GM12878 (cell line): ENCODE measurements at regions not wholly inside any gene's neighbourhood (a gene's known extent, or its start where the extent isn't known, plus 50 kb on each side); places are given as distances from the start of the nearest gene placed in this dataset.

Experiments
- ATAC-seq: fragments of 200-7000 bp; cut with Tn5 transposase; 3 replicates; pipeline ENCODE4 v1.9.1; 2020; ENCODE audit warnings: mild to moderate bottlenecking, moderate library complexity
- BruUV-seq: library from RNA; stranded (reverse); fragments of 400-500 nt; replicated peaks from 2 replicates; lab custom pipeline; 2021; lab: Mats Ljungman, UMichigan
- CTCF ChIA-PET: fragments of 300-600 bp; sonication (Branson Sonifier 250); formaldehyde crosslinking; extraction: SDS; loops from one replicate; lab custom pipeline; 2021; ENCODE audit warnings: inconsistent platforms; lab: Yijun Ruan, JAX
- POLR2A ChIA-PET: fragments of 350-600 bp; formaldehyde crosslinking; extraction: SDS; loops from one replicate; lab custom pipeline; 2021; ENCODE audit warnings: inconsistent platforms; lab: Charles Lee
- RAD21 ChIA-PET: fragments of 300-600 bp; sonication (Branson Sonifier 250); formaldehyde crosslinking; loops from one replicate; lab custom pipeline; 2023; ENCODE audit warnings: antibody characterized with exemption; ENCODE audit not compliant: unreplicated experiment; lab: Charles Lee
- SMC1A ChIA-PET: fragments of 300-600 bp; sonication (Branson Sonifier 250); formaldehyde crosslinking; loops from one replicate; lab custom pipeline; 2023; ENCODE audit not compliant: unreplicated experiment, uncharacterized antibody; lab: Charles Lee
- DNase-seq: peaks from one replicate; pipeline ENCODE4 v3.0.0-alpha.2; 2011; ENCODE audit warnings: low read depth, low spot score
- FAIRE-seq: peaks from 3 replicates; lab custom pipeline; 2011; peaks lifted over from hg19 to GRCh38; lab: Jason Lieb, UNC
- H2AFZ ChIP-seq: 2 replicates; pipeline ENCODE4 v1.6.0; 2011; ENCODE audit warnings: low read depth, low read length, control low read depth; ENCODE audit not compliant: control insufficient read depth
- H3K27ac ChIP-seq: 2 replicates; pipeline ENCODE4 v1.5.1; 2011; ENCODE audit warnings: control low read depth; ENCODE audit not compliant: control insufficient read depth, insufficient read depth
- H3K27me3 ChIP-seq, 2 experiments: replicated peaks in 1 of 2; 2 replicates each; pipeline versions ENCODE4 v1.6.0 to v1.6.1; 2011; ENCODE audit warnings: low read length in 1 of 2; ENCODE audit not compliant: control insufficient read depth in 2 of 2, insufficient read depth in 2 of 2
- H3K36me3 ChIP-seq, 2 experiments: 2 replicates each; pipeline ENCODE4 v1.5.1; 2011; ENCODE audit warnings: low read length in 1 of 2; ENCODE audit not compliant: control insufficient read depth in 2 of 2, insufficient read depth in 2 of 2
- H3K4me1 ChIP-seq: 2 replicates; pipeline ENCODE4 v1.6.1; 2011; ENCODE audit warnings: mild to moderate bottlenecking, low read length, moderate library complexity, mixed read lengths; ENCODE audit not compliant: control insufficient read depth, insufficient read depth
- H3K4me2 ChIP-seq: 2 replicates; pipeline ENCODE4 v1.6.0; 2011; ENCODE audit warnings: control low read depth; ENCODE audit not compliant: control insufficient read depth, insufficient read depth
- H3K4me3 ChIP-seq: fragments of 200-600 bp; sonication (generic); 2 replicates; pipeline ENCODE4 v1.5.1; 2016
- H3K79me2 ChIP-seq: 2 replicates; pipeline ENCODE4 v1.6.0; 2011; ENCODE audit warnings: low read length; ENCODE audit not compliant: control insufficient read depth, insufficient read depth
- H3K9ac ChIP-seq: 2 replicates; pipeline ENCODE4 v1.8.0; 2011; ENCODE audit warnings: low read length, control low read depth, mixed read lengths; ENCODE audit not compliant: control insufficient read depth, insufficient read depth
- H3K9me3 ChIP-seq: replicated peaks from 3 replicates; pipeline ENCODE4 v1.5.1; 2011; ENCODE audit warnings: mild to moderate bottlenecking, low read length; ENCODE audit not compliant: control insufficient read depth, insufficient read depth
- H4K20me1 ChIP-seq: 2 replicates; pipeline ENCODE4 v1.6.0; 2011; ENCODE audit not compliant: control insufficient read depth, insufficient read depth
- CBX3 ChIP-seq: fragments of 200-600 bp; sonication (generic); IDR thresholded peaks from 2 replicates; pipeline ENCODE4 v1.6.1; 2016; ENCODE audit warnings: low read depth, borderline replicate concordance
- ETV6 ChIP-seq, 2 experiments: fragments of 450-650 bp in 1 of 2; IDR thresholded peaks in 1 of 2; conservative IDR thresholded peaks in 1 of 2; 2 replicates each; pipeline ENCODE4 v1.6.1; 2014; ENCODE audit warnings: antibody characterized with exemption in 1 of 2, borderline replicate concordance in 1 of 2, low read depth in 1 of 2, mild to moderate bottlenecking in 1 of 2, moderate library complexity in 1 of 2
- FOXK2 ChIP-seq: fragments of 450-650 bp; IDR thresholded peaks from 2 replicates; pipeline ENCODE4 v1.6.1; 2017; ENCODE audit warnings: mild to moderate bottlenecking, moderate library complexity
- GATAD2B ChIP-seq: fragments of 450-650 bp; conservative IDR thresholded peaks from 2 replicates; pipeline ENCODE4 v1.6.1; 2017; ENCODE audit warnings: low read depth, mild to moderate bottlenecking, moderate library complexity
- KLF5 ChIP-seq: fragments of 450-650 bp; IDR thresholded peaks from 2 replicates; pipeline ENCODE4 v1.6.1; 2014; ENCODE audit warnings: mild to moderate bottlenecking; ENCODE audit not compliant: partially characterized antibody
- POLR2A ChIP-seq: IDR thresholded peaks from 2 replicates; pipeline ENCODE4 v1.6.1; 2011; ENCODE audit warnings: low read depth, mild to moderate bottlenecking, low read length
- POLR2AphosphoS5 ChIP-seq: IDR thresholded peaks from 2 replicates; pipeline ENCODE4 v1.6.1; 2011; ENCODE audit warnings: mild to moderate bottlenecking, low read length, inconsistent platforms
- RAD21 ChIP-seq: IDR thresholded peaks from 2 replicates; pipeline ENCODE4 v1.6.1; 2011; ENCODE audit warnings: mild to moderate bottlenecking, low read depth, low read length, moderate library complexity; ENCODE audit not compliant: insufficient read depth
- TCF3 ChIP-seq: IDR thresholded peaks from 2 replicates; pipeline ENCODE4 v1.6.1; 2012; ENCODE audit warnings: low read depth, mild to moderate bottlenecking, low read length, borderline replicate concordance; ENCODE audit not compliant: insufficient read depth
- USF2 ChIP-seq: IDR thresholded peaks from 2 replicates; pipeline ENCODE4 v1.6.1; 2011; ENCODE audit warnings: low read depth, low read length, improper control_type of control experiment, borderline replicate concordance
- ZNF384 ChIP-seq: IDR thresholded peaks from 2 replicates; pipeline ENCODE4 v1.6.1; 2012; ENCODE audit warnings: low read depth, mild to moderate bottlenecking, low read length, improper control_type of control experiment, borderline replicate concordance
- WGBS: methylation state at CpG from one replicate; pipeline ENCODE4 v1.1.6; 2016; ENCODE audit warnings: low lambda C conversion rate; ENCODE audit not compliant: insufficient replicate concordance, insufficient coverage; ENCODE audit errors: missing lambda C conversion rate; 5-methylcytosine and 5-hydroxymethylcytosine counted together
- in situ Hi-C: fragments of 300-500 bp; cut with MboI; formaldehyde crosslinking; loops from 9 replicates; pipeline ENCODE4 v1.14.3; 2018; ENCODE audit warnings: mixed read lengths
- intact Hi-C: fragments of 100-400 bp; cut with micrococcal nuclease; formaldehyde crosslinking; loops from one replicate; pipeline ENCODE4 v1.14.2; 2022; ENCODE audit not compliant: unreplicated experiment

DNA sequence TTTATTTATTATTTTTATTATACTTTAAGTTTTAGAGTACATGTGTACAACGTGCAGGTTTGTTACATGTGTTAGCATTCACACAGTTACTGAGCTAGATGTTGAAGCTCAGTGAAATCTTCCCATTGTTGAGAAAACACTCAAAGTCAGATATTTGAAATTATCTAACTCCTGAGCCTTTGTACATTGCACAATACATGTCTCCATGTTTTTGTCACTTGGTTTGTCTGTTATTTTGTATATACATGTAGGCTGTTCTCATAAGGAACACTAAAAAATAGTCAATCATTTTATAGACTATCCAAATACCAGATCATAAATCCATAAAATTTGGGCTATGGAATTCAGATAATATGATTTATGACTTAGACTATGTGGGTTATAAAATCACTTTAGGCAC lies 1126.5 kb downstream of the NSUN3 start:
- POLR2A ChIA-PET: no interaction called here
- no peak overlapping the region for H3K9ac ChIP-seq
- SMC1A ChIA-PET: interaction anchor here (0.7 kb wide), 1 partner anchor 1409 kb away, joined by 3 read pairs; no protein-coding TSS in a partner anchor
- TF ChIP-seq KLF5 (no peak), RAD21 (no peak), FOXK2 (no peak), POLR2A (no peak), ZNF384 (no peak), ETV6 (conservative IDR thresholded peaks at IDR 0.05 in 1 of 2, IDR thresholded peaks at IDR 0.05 in 1 of 2; ENCODE audit: borderline replicate concordance in 1 of 2, low read depth in 1 of 2) (no peak), GATAD2B (no peak)
- no peaks in the 10 kb centered on the region for H3K27me3 ChIP-seq
- H3K79me2 ChIP-seq: no peaks in the 10 kb centered on the region
- intact Hi-C loops: no loop called here
- FAIRE-seq (no peak), DNase-seq (no peak), ATAC-seq (no peak)
- no peak overlapping the region for H2AFZ ChIP-seq
- BruUV-seq: no TSS peak
- H3K4me1 ChIP-seq: no peaks in the 10 kb centered on the region
- H3K9me3 ChIP-seq: no peaks in the 10 kb centered on the region
- H3K36me3 ChIP-seq: no peaks in the 10 kb centered on the region
- RAD21 ChIA-PET: no interaction called here
- no peak overlapping the region for H3K4me3 ChIP-seq
- H3K27ac ChIP-seq: no peak overlapping the region
- in situ Hi-C loops: no loop called here
- H3K4me2 ChIP-seq: no peak overlapping the region
- CTCF ChIA-PET: no interaction called here
- 4% methylated on average over 1 of the region's 1 CpG for WGBS
- H4K20me1 ChIP-seq: no peaks in the 10 kb centered on the region

GRCh38 chr3:95197661-95198060 lies 1134.8 kb downstream of the NSUN3 start:
- in situ Hi-C loops: no loop called here
- no peak for FAIRE-seq
- no peaks in the 10 kb centered on the region for H3K27me3 ChIP-seq
- BruUV-seq: no TSS peak
- H3K4me2 ChIP-seq: no peak overlapping the region
- 23% methylated on average over 4 of the region's 4 CpGs for WGBS
- CTCF ChIA-PET: no interaction called here
- no peak for DNase-seq
- SMC1A ChIA-PET: no interaction called here
- intact Hi-C loops: no loop called here
- H4K20me1 ChIP-seq: no peaks in the 10 kb centered on the region
- ATAC-seq: no peak
- H3K27ac ChIP-seq: no peak overlapping the region
- H2AFZ ChIP-seq: no peak overlapping the region
- no peaks in the 10 kb centered on the region for H3K4me1 ChIP-seq
- POLR2A ChIA-PET: no interaction called here
- no peak overlapping the region for H3K4me3 ChIP-seq
- TF ChIP-seq TCF3 (no peak), CBX3 (no peak), POLR2AphosphoS5 (no peak), USF2 (no peak)
- H3K36me3 ChIP-seq: no peaks in the 10 kb centered on the region
- RAD21 ChIA-PET: no interaction called here
- H3K79me2 ChIP-seq: no peaks in the 10 kb centered on the region
- H3K9ac ChIP-seq: no peak overlapping the region
- no peaks in the 10 kb centered on the region for H3K9me3 ChIP-seq
